22Rv1 (cell line): ENCODE measurements at regions not wholly inside any gene's neighbourhood (a gene's known extent, or its start where the extent isn't known, plus 50 kb on each side); places are given as distances from the start of the nearest gene placed in this dataset.

ENCODE experiments used
- H3K27ac ChIP-seq: fragments of 450-650 bp; 2 replicates; pipeline ENCODE4 v1.5.1; 2017
- CTCF ChIP-seq: fragments of 450-650 bp; IDR thresholded peaks from 2 replicates; pipeline ENCODE4 v1.5.1; 2017; ENCODE audit warnings: mild to moderate bottlenecking
- ZFX ChIP-seq: fragments of 450-650 bp; IDR thresholded peaks from 2 replicates; pipeline ENCODE4 v1.6.1; 2017; ENCODE audit warnings: antibody characterized with exemption, borderline replicate concordance

DNA sequence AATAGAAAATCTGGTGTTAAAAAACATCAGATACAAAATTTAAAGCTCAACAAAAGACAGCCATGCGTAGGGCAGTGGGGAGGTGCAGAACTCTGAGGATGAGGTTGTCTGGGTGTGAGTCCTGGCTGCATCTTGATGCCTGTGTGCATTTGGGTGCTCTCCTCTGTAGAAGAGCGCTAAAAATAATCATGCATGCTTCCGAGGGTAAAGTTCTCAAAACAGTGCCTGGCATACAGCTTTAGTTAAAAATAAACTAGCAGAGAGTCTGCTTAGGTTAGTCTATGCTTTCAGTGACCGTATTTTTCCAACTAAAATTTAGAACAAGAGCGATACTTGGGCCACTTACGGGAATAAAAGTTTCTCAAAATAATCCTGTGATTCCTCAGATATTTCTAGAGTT, 55.5 kb upstream of the SPATA31C2 start:
- TF ChIP-seq ZFX = no peak
- H3K27ac ChIP-seq = no peak overlapping the region

DNA sequence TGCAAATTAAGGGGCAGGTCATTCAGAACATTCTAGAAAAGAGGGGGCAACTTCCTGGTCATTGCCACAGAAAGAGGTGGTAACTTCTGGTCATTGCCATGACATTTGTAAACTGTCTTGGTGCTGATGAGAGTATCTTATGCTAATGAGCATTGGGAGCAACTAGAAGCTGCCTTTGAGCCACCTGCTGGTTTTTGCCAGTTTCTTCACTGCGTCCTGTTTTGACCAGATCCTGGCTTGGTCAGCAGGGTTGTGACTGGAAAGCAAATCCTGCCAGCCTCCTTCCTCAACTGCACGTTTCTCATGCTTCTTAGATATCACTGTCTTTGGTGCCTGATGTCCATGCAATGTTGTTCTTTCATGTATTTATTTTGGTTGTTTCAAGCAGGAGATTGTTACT, 53.2 kb upstream of the SPATA31C2 start:
- no peak for TF ChIP-seq CTCF

DNA sequence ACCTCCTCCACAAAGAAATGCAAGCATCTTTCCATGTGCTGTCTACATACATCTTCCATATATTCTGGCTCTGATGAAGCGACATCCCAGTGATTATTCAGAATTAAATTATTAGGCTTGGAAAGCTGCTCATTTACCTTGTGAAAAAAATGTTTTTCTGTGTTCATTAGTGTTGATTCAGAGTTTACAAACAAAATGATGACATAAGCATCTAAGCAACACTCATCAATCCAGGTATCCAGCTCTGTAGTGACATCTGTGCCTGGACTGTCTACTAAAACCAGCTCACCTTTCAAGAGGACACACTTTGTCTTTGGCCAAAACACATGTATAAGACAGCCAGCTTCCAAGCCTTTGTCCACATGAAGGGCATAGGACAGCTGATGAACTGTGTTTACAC, 51.1 kb upstream of the SPATA31C2 start:
- TF ChIP-seq CTCF (no peak), ZFX (no peak)
- H3K27ac ChIP-seq = no peak overlapping the region

More for the DNA sequence above, 53.2 kb upstream of the SPATA31C2 start:
- H3K27ac ChIP-seq = no peak overlapping the region
